Nucleus accumbens (tissue), 56 donors: ENCODE measurements at regions not wholly inside any gene's neighbourhood (a gene's known extent, or its start where the extent isn't known, plus 50 kb on each side); places are given as distances from the start of the nearest gene placed in this dataset.

Experiments
- DNase-seq, 56 donors: peaks; one replicate each; lab custom pipeline; 2025; lab: John Stamatoyannopoulos, UW

DNA sequence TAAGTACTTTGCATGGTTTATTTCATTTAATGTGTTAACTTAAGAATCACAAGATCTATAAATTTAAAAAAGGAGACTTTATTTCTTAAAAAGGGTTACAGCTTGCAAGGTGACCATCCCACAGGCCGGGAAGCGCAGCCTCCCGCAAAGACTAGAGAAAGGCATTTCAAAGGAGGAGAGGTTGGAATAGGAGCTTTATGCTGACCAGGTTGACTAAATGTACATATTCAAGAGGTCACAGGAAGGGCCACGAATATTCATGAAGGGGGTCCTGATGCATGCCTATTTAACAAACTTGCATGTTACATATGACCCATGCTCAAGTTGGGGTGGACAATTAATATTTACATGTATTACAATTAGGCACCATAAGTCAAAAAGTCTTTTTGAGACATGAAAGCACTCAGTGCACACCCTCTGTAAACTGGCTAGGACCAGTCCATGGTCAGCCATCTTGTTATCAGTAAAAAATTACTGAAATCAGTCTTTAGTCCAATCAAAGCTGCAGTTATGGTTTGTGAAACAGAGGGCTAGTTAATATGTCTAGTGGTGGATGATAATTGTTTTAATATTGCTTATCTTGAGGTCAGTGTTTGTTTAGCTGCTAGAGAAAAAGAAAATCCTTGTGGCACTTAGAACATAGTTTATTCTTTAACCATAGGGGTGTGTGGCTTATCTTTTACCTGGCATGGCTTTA, 169.3 kb downstream of the KCNE4 start:
- no peak for DNase-seq

DNA sequence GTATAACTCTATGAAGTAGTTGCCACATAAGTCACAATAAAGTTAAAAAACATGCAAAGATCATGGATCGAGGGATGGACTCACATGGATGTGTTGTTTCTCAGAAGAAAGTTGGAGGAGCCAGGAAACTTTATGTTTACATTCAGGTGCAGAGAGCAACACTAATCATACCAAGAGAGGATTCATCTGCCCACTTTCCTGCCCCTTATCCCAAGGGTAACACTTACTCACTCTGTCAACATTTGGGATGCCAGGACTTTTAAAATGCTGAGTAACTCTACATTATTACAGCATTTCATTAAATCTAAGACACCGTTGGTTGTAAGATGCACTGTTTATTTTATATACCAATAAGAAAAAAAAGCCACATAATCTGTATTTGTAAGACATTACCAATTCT, 170.4 kb downstream of the KCNE4 start:
- no peak for DNase-seq

GRCh38 chr2:223223156-223223555, 171.2 kb downstream of the KCNE4 start:
- no peak for DNase-seq

DNA sequence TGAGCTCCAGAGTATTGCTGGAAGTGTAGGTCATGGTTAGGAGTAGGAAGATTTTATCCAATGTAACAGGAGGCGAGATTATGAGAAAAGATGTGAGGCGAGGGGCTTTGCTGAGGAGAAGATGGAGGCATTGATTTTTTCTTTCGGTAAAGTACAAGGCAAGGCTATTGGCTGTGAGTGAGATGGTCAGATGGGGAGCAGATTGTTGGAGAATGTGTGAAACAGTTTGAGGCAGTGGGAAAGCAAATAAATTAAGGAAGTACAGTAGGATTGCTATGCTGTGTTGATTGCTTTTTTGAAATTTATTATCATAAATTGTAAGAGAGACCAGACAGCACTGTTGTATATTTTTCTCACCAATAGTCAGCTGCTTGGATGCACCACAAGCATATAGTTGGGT, 173.3 kb downstream of the KCNE4 start:
- DNase-seq = no peak

DNA sequence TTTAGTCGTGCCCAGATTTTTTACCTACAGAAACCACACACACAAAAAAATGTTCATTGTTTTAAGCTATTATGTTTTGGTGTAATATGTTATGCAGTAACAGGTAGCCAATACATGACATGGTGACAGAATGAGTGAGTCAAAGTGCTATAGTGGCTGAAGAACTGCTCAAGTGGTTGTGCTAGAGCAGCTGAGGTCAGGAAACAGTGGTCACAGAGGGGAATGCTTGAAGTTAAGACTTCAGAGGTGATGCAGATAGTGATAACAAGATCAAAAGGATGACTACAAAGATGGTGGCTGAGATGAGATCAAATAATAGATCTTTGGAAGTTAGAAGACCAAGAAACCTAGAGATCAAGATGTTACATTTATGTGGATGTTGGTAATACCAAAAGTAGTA, 174.3 kb downstream of the KCNE4 start:
- DNase-seq = no peak

GRCh38 chr2:223227338-223227737, 175.3 kb downstream of the KCNE4 start:
- DNase-seq = no peak

- no peak for DNase-seq
Measured at GRCh38 chr2:223228871-223229270, 176.9 kb downstream of the KCNE4 start.

DNA sequence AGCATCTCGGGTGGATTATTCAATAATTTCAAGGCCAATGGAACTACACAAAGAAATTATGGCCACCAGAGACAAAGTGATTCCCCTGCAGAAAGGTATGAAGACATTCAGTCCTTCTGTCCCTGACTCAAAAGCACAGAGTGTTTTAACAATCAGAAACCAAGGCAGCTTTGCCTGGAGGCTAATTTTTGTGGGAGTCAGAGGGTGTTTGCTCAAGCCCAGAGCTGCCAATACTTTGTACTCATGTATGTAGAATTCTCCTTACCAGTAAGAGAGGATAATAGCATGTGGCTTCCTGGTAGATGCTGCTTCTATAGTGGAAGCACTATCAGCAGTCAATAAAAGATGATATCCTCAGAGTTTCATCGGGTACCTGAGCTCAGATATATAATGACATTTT, 178.4 kb downstream of the KCNE4 start:
- DNase-seq = no peak

DNA sequence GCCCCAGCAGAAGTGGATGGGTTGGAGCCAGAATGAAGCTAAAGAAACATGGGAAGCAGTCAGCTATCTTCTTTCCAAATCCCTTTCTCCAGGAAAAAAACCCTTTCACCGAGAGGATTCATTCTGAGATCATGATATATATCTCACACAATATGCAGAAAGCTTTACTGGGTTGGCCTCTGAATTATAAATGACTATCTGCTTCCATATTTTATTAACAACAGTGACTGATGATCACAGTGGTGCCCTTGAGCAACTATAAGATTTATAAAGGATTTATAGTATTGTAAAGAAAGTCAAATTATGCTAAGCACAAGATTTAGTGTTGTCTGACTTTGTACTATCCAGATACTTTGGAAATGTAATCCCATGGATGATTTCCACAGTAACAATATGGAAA, 180.3 kb downstream of the KCNE4 start:
- DNase-seq = no peak

DNA sequence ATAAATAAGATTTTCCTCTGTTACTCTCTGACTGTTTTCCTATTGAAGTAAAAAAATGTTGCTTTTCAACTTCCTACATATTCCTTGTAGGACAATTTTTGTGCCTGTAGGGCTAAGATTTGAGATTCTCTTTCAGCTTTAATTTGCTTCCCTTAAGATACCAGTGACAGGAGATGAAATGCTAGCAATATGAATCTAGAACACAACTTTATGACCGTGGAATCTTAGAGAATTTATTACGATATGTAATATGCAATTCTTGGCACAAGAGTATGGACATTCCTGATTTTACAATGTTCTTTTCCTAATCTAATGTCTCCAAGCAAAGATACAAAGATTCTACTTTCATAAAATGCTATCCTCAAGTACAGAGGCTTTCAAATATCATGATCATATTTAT, 180.9 kb downstream of the KCNE4 start:
- no peak for DNase-seq

DNA sequence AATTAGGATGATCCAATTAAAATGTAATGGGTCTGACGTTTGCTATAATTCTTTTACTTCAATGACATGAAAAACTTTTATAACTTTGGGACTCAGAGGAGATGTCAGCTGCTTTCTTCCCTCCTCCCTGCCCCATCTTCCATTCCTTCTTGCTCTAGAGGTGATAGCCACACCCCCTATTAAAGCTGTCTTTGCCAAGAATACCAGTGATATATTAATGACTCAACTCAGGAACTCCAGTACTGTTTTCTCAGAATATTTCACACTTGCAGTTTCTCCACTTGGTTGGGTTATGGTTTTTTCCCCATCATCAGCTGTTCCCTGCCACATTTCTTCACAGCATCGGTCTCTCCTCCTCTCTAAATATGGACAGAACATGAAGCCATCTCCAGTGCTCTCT, 184.0 kb downstream of the KCNE4 start:
- no peak for DNase-seq

DNA sequence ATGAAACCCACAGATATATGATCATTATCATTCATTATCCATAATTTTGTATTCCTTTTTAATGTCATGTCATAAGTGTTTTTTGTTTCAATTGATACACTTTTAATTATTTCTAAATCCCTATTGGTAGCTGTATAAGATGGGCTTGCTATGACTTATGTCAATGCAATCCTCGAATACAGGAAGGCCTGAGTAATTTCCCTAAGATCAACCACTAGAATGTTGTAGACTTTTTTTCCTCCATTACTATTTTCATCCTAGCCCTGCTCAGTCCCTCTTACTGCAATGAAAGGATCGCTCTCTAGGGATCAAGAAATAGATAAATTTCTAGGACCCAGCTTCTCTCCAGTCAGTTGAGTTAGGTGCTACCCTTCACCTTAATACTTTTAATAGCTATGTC, 186.3 kb downstream of the KCNE4 start:
- DNase-seq = no peak

GRCh38 chr2:223243233-223243632, 191.2 kb downstream of the KCNE4 start:
- no peak for DNase-seq

DNA sequence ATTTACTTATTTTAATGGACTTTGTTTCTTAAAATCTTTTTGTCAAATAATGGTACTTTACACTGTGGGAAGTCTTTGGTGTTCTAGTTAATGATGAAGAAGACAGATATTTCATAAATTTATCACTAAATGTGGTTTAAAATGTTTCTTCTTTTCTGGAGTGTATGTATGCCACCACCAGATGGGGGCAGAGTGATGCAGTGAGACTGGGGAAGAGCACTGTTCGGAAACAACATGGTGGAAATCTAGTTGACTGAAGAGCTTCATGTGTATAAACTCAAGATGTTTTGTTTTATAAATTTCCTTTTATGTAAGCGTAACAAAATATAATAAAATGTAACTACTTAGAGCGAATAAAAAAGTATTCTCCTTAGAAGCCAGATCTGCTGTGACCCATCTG, 195.1 kb downstream of the KCNE4 start:
- DNase-seq = peak in 2 of 56 donors; percentile 7 to 30

DNA sequence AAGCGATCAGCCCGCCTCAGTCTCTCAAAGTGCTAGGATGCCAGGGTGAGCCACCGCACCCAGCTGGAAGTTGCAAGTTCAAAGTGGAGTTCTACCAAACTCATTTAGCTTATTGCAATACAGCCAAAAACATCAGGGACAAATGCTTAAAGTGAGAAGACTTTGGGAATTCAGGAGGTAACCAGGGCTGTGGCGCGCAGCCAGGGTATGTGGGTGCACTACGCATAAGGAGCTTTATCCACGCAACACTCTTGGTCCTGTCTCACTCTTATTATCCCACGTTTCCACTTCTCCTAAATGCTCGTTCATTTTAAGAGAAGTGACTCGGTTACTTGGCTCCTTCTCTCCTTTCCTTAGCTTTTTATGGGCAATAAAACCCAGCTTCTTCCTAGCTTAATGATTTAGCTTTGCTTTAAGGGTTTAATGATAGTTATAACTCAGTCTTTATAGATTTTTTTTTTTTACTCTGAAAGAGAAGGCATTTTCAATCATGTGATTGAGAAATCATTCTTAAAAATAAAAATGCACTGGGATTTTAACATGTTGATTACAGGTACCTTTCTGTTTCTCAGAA, 199.8 kb downstream of the KCNE4 start:
- DNase-seq = no peak

DNA sequence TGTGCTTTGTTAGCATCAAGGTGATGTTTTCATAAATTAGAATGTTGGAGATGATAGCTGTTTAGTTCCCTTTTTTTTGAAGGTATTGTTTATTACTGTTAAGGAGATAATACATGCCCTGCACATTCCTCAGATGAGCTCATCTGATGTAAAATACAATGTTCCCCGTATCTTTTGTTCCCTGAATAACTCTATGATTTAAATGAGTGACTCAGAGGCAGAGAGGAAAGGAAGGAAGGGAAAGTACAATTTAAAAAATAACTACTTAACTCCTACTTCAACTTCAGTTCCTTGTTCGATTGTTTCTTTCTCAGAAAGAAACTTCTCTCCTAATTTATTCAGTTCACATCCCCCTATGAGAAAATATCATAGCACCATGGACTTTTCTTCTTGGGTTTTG, 208.7 kb downstream of the KCNE4 start:
- no peak for DNase-seq

DNA sequence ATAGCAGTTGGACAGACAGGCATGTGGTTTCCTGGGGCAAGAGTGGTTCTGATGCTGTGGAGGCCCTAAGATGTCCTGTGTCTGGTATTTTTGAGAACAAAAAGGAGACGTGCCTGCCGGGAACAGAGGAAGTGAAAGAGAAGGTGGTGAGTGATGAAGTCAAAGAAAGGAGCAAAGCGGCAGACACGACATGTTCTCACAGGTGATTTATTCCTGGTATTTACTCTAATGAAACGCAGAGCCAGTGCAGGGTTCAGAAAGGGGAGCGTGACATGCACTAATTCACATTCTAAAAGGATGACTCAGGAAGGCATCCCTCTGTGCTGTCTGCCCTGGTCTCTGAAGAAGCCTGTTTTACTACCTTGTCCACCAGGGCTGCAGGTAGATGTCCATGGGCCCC, 211.0 kb downstream of the KCNE4 start:
- DNase-seq = no peak

DNA sequence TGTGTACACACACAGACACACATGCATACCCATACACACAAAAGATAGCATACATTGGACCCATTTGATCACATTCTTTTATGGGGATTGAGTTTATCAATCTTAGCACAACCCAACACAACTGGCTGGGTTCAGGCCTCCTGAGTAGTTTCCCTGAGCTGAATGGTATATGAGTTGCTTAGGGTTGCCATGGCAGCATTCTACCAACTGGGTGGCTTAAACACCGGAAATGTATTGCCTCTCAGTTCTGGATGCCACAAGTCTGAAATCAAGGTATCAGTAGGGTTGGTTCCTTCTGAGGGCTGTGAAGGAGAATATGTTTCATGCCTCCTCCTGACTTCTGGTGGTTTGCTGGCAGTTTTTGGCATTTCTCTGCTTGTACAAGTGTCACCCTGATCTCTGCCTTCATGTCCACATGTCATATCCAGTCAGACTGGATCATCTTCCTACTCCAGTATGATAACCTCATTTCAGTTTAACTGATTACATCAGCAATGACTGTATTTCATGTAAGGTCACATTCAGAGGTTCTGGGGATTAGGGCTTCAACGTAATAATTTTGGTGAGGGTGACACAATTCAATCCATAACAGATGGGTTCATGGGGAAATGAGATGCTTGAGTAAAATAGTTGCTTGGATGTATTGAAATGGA, 212.7 kb downstream of the KCNE4 start:
- no peak for DNase-seq

DNA sequence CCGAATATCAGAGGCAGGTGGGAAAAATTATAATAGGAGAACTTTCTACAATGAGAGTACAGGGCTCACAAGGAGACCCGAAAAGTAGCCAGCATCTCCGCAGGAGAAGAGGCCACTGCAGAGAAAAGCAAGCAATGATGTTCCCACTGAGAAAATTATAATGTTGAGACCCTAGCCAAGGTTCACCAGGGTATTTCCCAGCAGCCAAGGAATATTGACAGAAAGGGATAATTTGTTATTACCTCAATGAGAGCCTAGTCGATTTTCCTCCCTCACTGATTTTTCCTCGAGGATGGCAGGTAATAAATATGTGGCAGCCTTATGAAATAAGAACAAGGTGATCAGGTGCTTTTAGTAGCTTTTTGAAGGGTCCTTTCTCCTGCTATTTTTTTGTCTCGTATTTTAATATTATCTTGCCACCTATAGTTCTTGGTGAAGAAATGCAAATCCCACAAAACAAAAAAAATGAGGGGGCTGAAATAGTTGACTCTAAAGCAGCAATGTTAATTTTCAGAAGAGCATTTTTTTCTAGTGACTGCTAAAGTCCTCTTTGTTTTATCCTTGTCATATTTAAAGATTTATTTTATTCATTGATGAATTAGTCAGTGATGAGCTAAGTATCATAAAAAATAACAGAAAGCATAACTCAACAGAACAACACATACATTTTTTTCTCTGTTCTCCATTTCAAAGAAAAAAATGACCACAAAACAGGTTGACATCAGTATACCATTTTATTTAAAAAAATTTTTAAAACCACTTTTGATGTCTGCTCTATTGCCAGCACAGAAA, 215.4 kb downstream of the KCNE4 start:
- no peak for DNase-seq

DNA sequence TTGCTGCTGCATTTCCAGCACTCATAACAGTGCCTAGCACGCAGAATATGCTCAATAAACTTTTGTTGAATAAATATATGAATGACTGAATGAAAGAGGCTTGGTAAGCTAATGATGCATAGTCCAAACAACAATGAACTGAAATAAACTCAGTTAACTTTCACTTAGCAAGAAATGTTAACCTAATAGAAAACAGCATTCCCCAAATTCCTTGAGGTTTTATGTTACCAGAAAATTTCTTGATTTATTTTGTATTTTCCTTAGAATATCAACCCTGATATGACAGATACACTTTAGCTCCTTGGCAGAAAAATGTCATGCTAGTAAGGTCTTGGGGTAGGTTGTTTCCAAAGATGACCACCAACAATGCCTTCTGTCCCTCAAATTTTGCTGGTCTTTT, 217.4 kb downstream of the KCNE4 start:
- no peak for DNase-seq

DNA sequence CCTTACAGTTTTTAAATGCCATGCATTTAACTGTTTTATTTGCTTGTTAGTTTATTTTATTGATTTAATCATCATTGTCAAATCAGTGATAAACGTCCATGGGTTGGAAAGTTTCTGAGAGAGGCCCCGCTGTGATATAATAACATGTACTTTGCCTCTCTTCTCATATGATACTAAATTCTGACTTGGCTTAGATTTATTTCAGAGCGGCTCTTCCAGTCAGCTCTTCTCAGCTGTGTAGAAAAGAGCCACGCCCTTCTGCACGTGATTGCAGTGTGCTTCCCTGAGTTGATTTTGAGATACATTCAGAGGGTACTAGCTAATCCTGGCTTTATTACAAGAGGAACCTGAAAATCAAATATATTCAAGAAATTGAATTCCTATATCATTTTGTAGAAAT, 218.6 kb downstream of the KCNE4 start:
- no peak for DNase-seq

GRCh38 chr2:223273995-223274394, 222.0 kb downstream of the KCNE4 start:
- DNase-seq = no peak
